22Rv1 (cell line): ENCODE measurements at regions not wholly inside any gene's neighbourhood (a gene's known extent, or its start where the extent isn't known, plus 50 kb on each side); places are given as distances from the start of the nearest gene placed in this dataset.

Experiments used
- ZFX ChIP-seq: fragments of 450-650 bp; IDR thresholded peaks from 2 replicates; pipeline ENCODE4 v1.6.1; 2017; ENCODE audit warnings: antibody characterized with exemption, borderline replicate concordance
- TF ChIP-seq, protein P1 (sequence below): fragments of 450-650 bp; IDR thresholded peaks from 2 replicates; pipeline ENCODE4 v1.5.1; 2017; ENCODE audit warnings: mild to moderate bottlenecking

DNA sequence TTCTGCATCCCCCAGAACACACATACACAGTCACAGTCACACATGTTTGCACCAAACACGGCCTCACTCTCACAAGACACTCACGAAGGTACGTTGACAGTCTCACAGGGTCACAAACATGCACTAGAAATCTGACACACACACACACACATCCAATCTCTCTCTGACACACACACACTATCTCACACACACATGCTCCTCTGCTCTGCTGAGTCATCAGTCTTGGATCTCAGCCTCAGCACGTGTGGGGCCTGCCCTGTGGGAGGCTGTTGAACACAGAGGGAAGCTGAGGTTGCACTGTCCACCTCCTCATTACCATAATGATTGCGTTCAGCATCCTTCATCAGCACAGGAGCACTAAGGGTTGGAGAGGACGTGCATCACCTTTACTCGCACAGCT is 188.8 kb downstream of the MTRR start:
- TF ChIP-seq, protein P1, sequence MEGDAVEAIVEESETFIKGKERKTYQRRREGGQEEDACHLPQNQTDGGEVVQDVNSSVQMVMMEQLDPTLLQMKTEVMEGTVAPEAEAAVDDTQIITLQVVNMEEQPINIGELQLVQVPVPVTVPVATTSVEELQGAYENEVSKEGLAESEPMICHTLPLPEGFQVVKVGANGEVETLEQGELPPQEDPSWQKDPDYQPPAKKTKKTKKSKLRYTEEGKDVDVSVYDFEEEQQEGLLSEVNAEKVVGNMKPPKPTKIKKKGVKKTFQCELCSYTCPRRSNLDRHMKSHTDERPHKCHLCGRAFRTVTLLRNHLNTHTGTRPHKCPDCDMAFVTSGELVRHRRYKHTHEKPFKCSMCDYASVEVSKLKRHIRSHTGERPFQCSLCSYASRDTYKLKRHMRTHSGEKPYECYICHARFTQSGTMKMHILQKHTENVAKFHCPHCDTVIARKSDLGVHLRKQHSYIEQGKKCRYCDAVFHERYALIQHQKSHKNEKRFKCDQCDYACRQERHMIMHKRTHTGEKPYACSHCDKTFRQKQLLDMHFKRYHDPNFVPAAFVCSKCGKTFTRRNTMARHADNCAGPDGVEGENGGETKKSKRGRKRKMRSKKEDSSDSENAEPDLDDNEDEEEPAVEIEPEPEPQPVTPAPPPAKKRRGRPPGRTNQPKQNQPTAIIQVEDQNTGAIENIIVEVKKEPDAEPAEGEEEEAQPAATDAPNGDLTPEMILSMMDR: no peak
- no peak for TF ChIP-seq ZFX
